CD14-positive monocyte (primary cell): ENCODE measurements at regions not wholly inside any gene's neighbourhood (a gene's known extent, or its start where the extent isn't known, plus 50 kb on each side); places are given as distances from the start of the nearest gene placed in this dataset.

Source experiments
- DNase-seq, 3 donors: peaks; one replicate each; pipeline ENCODE4 v3.0.0-alpha.2; 2011 to 2022
- H2AFZ ChIP-seq: 2 replicates; pipeline ENCODE4 v1.6.0; 2012; ENCODE audit warnings: mild to moderate bottlenecking, low read depth, low read length, inconsistent platforms; ENCODE audit not compliant: insufficient read depth, poor library complexity, severe bottlenecking
- H3K27ac ChIP-seq, 2 donors: 1 replicate in 1 of 2; 2 replicates in 1 of 2; pipeline ENCODE4 v1.5.1; 2012 to 2013; ENCODE audit warnings: low read length in 2 of 2, control low read depth in 1 of 2, inconsistent platforms in 1 of 2, low read depth in 1 of 2, mild to moderate bottlenecking in 1 of 2
- H3K27me3 ChIP-seq, 2 donors: one replicate each; pipeline versions ENCODE4 v1.6.0 to v1.6.1; 2011 to 2013; ENCODE audit warnings: low read length in 2 of 2; ENCODE audit not compliant: control insufficient read depth in 2 of 2, insufficient read depth in 2 of 2
- H3K36me3 ChIP-seq, 2 donors: replicated peaks in 1 of 2; 1 replicate in 1 of 2; 2 replicates in 1 of 2; pipeline versions ENCODE4 v1.5.1 to v1.6.1; 2012 to 2013; ENCODE audit warnings: low read length in 2 of 2, control low read depth in 1 of 2, inconsistent platforms in 1 of 2, mild to moderate bottlenecking in 1 of 2; ENCODE audit not compliant: insufficient read depth in 2 of 2, control insufficient read depth in 1 of 2
- H3K4me1 ChIP-seq, 2 donors: 1 replicate in 1 of 2; 2 replicates in 1 of 2; pipeline versions ENCODE4 v1.5.1 to v1.6.1; 2012 to 2013; ENCODE audit warnings: low read length in 2 of 2, control low read depth in 1 of 2, inconsistent platforms in 1 of 2, mild to moderate bottlenecking in 1 of 2, moderate library complexity in 1 of 2; ENCODE audit not compliant: insufficient read depth in 2 of 2, control insufficient read depth in 1 of 2
- H3K4me2 ChIP-seq: replicated peaks from 2 replicates; pipeline ENCODE3; 2012; ENCODE audit warnings: low read length, moderate library complexity, mild to moderate bottlenecking; ENCODE audit not compliant: poor library complexity, severe bottlenecking; ENCODE audit errors: extremely low read depth
- H3K4me3 ChIP-seq, 3 experiments: fragments of 200-600 bp in 1 of 3; sonication (generic) in 1 of 3; replicated peaks in 1 of 3; 1 replicate in 2 of 3; 2 replicates in 1 of 3; pipeline ENCODE4 v1.5.1; 2011 to 2013; ENCODE audit warnings: low read length in 3 of 3, mild to moderate bottlenecking in 3 of 3, control low read depth in 2 of 3, low read depth in 2 of 3, inconsistent platforms in 1 of 3, moderate library complexity in 1 of 3
- H3K79me2 ChIP-seq: 2 replicates; pipeline ENCODE4 v1.6.0; 2012; ENCODE audit warnings: mild to moderate bottlenecking, control low read depth, inconsistent platforms, low read length, moderate library complexity; ENCODE audit not compliant: insufficient read depth
- H3K9ac ChIP-seq: 2 replicates; pipeline ENCODE4 v1.6.0; 2017; ENCODE audit warnings: low read length, mild to moderate bottlenecking; ENCODE audit not compliant: insufficient read depth, poor library complexity, severe bottlenecking
- H3K9me3 ChIP-seq, 2 donors: replicated peaks in 1 of 2; 1 replicate in 1 of 2; 2 replicates in 1 of 2; pipeline versions ENCODE4 v1.5.1 to v1.6.1; 2012 to 2013; ENCODE audit warnings: low read length in 2 of 2, control low read depth in 1 of 2; ENCODE audit not compliant: control insufficient read depth in 1 of 2, insufficient read depth in 1 of 2
- H4K20me1 ChIP-seq: 2 replicates; pipeline ENCODE4 v1.6.0; 2012; ENCODE audit warnings: mild to moderate bottlenecking, low read length, control low read depth, moderate library complexity; ENCODE audit not compliant: insufficient read depth
- H3K27ac Mint-ChIP-seq, 7 donors: one replicate each; pipeline ENCODE4 v1.8.0; 2020; ENCODE audit warnings: mild to moderate bottlenecking in 7 of 7, mixed read lengths in 7 of 7, moderate library complexity in 6 of 7, inconsistent platforms in 2 of 7
- H3K27me3 Mint-ChIP-seq, 3 donors: one replicate each; pipeline ENCODE4 v1.8.0; 2021 to 2022; ENCODE audit warnings: low read depth in 3 of 3, mild to moderate bottlenecking in 3 of 3, mixed read lengths in 3 of 3, moderate library complexity in 3 of 3, inconsistent platforms in 1 of 3
- H3K36me3 Mint-ChIP-seq, 2 donors: one replicate each; pipeline ENCODE4 v1.8.0; 2020; ENCODE audit warnings: mixed read lengths in 2 of 2, inconsistent platforms in 1 of 2, mild to moderate bottlenecking in 1 of 2
- H3K4me1 Mint-ChIP-seq: one replicate; pipeline ENCODE4 v1.8.0; 2020; ENCODE audit warnings: mild to moderate bottlenecking, mixed read lengths
- H3K4me3 Mint-ChIP-seq, 2 donors: one replicate each; pipeline ENCODE4 v1.8.0; 2020; ENCODE audit warnings: mild to moderate bottlenecking in 2 of 2, mixed read lengths in 2 of 2, moderate library complexity in 1 of 2
- H3K9me3 Mint-ChIP-seq, 7 donors: one replicate each; pipeline ENCODE4 v1.8.0; 2020 to 2022; ENCODE audit warnings: mixed read lengths in 7 of 7, mild to moderate bottlenecking in 6 of 7, moderate library complexity in 6 of 7, inconsistent platforms in 2 of 7
- CTCF ChIP-seq: fragments of 200-600 bp; IDR thresholded peaks from one replicate; pipeline ENCODE4 v1.8.0; 2022; ENCODE audit warnings: antibody characterized with exemption, mild to moderate bottlenecking
- WGBS: methylation state at CpG from one replicate; pipeline ENCODE4 v1.1.5; 2013; ENCODE audit warnings: missing lambda C conversion rate; ENCODE audit not compliant: insufficient coverage; 5-methylcytosine and 5-hydroxymethylcytosine counted together
- intact Hi-C, 2 donors: fragments of 100-400 bp; cut with micrococcal nuclease; formaldehyde crosslinking; loops; one replicate each; pipeline versions ENCODE4 v1.15.0 to v1.15.1; 2023

- Mint-ChIP-seq H3K27ac (no peak overlapping the region), H3K9me3 (peaks cover 0 to 7% (median 2%) of the 10 kb centered on the region in 7 donors), H3K36me3 (no peaks in the 10 kb centered on the region), H3K4me3 (no peak overlapping the region), H3K27me3 (no peaks in the 10 kb centered on the region), H3K4me1 (no peaks in the 10 kb centered on the region)
- intact Hi-C loops: no loop called here
- no peaks in the 10 kb centered on the region for H3K4me1 ChIP-seq
- no peaks in the 10 kb centered on the region for H4K20me1 ChIP-seq
- H3K9ac ChIP-seq: no peak overlapping the region
- no peak for DNase-seq
- TF ChIP-seq CTCF: no peak
- no peak overlapping the region for H3K4me3 ChIP-seq
- peaks cover 0 to 7% of the 10 kb centered on the region in 2 donors for H3K9me3 ChIP-seq
- H3K36me3 ChIP-seq: no peaks in the 10 kb centered on the region
- H3K27me3 ChIP-seq: no peaks in the 10 kb centered on the region
- H3K27ac ChIP-seq: no peak overlapping the region
- no peak overlapping the region for H2AFZ ChIP-seq
- no peak overlapping the region for H3K4me2 ChIP-seq
- no peaks in the 10 kb centered on the region for H3K79me2 ChIP-seq
- whole genome bisulfite sequencing: no CpG with 5 or more reads among the region's 2 CpGs
Measured at GRCh38 chr7:46611508-46611907, 690.4 kb upstream of the IGFBP3 start.

GRCh38 chr7:46610746-46611145 is 689.7 kb upstream of the IGFBP3 start:
- no peak overlapping the region for H3K9ac ChIP-seq
- H3K4me1 ChIP-seq: no peaks in the 10 kb centered on the region
- H4K20me1 ChIP-seq: no peaks in the 10 kb centered on the region
- no peaks in the 10 kb centered on the region for H3K79me2 ChIP-seq
- no peaks in the 10 kb centered on the region for H3K36me3 ChIP-seq
- H3K4me2 ChIP-seq: no peak overlapping the region
- peaks cover 0 to 7% (median 2%) of the 10 kb centered on the region in 7 donors for H3K9me3 Mint-ChIP-seq
- no peak overlapping the region for H2AFZ ChIP-seq
- peaks cover 0 to 7% of the 10 kb centered on the region in 2 donors for H3K9me3 ChIP-seq
- H3K27me3 ChIP-seq: no peaks in the 10 kb centered on the region
- WGBS: 83% methylated on average over 1 of the region's 2 CpGs
- no peaks in the 10 kb centered on the region for H3K36me3 Mint-ChIP-seq
- no peak overlapping the region for H3K4me3 ChIP-seq
- TF ChIP-seq CTCF: no peak
- no peak overlapping the region for H3K4me3 Mint-ChIP-seq
- H3K27me3 Mint-ChIP-seq: no peaks in the 10 kb centered on the region
- intact Hi-C loops: no loop called here
- H3K27ac ChIP-seq: no peak overlapping the region
- no peaks in the 10 kb centered on the region for H3K4me1 Mint-ChIP-seq
- no peak for DNase-seq
- no peak overlapping the region for H3K27ac Mint-ChIP-seq
